ENCODE measurements at regions not wholly inside any gene's neighbourhood (a gene's known extent, or its start where the extent isn't known, plus 50 kb on each side); places are given as distances from the start of the nearest gene placed in this dataset.
"Not testable (repeated sequence)": the region's sequence is repeated elsewhere in the genome, so short reads cannot be mapped to it uniquely, and the experiment has no call there.

GRCh38 chr5:40137223-40137622 is 542.5 kb upstream of the PTGER4 start:
- no peaks in the 10 kb centered on the region for H3K36me3 ChIP-seq (ENCODE audit: low read depth, missing control alignments)
- intact Hi-C loops (cut with DNase I; ENCODE audit: low total_unique reads), result no loop called here
- WGBS, 2 donors, result 83 to 90% methylated on average over 1 of the region's 1 CpG
- no peak overlapping the region for H3K27ac ChIP-seq
- TF ChIP-seq CTCF (IDR thresholded peaks at IDR 0.05) (no peak), POLR2A (IDR thresholded peaks at IDR 0.05) (no peak)
- H3K4me3 ChIP-seq, result no peak overlapping the region
- no peaks in the 10 kb centered on the region for H3K9me3 ChIP-seq
- no peak for DNase-seq
- H3K27me3 ChIP-seq, result no peaks in the 10 kb centered on the region
- no peaks in the 10 kb centered on the region for H3K4me1 ChIP-seq

- WGBS, 2 donors, result 46 to 55% methylated on average over 3 of the region's 3 CpGs
- H3K4me1 ChIP-seq, result no peaks in the 10 kb centered on the region
- no peak overlapping the region for H3K4me3 ChIP-seq
- no peaks in the 10 kb centered on the region for H3K36me3 ChIP-seq (ENCODE audit: low read depth, missing control alignments)
- no peaks in the 10 kb centered on the region for H3K9me3 ChIP-seq
- no peak for DNase-seq
- intact Hi-C loops (cut with DNase I; ENCODE audit: low total_unique reads), result no loop called here
- no peak for TF ChIP-seq CTCF (IDR thresholded peaks at IDR 0.05)
- no peak for TF ChIP-seq POLR2A (IDR thresholded peaks at IDR 0.05)
- no peaks in the 10 kb centered on the region for H3K27me3 ChIP-seq
- H3K27ac ChIP-seq, result no peak overlapping the region
These were observed 544.7 kb upstream of the PTGER4 start for GRCh38 chr5:40134883-40135520.

GRCh38 chr5:40124367-40124766 is 555.3 kb upstream of the PTGER4 start:
- no peak for TF ChIP-seq POLR2A (IDR thresholded peaks at IDR 0.05)
- intact Hi-C loops (cut with DNase I; ENCODE audit: low total_unique reads), result no loop called here
- no peaks in the 10 kb centered on the region for H3K9me3 ChIP-seq
- 50 to 58% methylated on average over 2 of the region's 2 CpGs for WGBS, 2 donors
- H3K36me3 ChIP-seq (ENCODE audit: low read depth, missing control alignments), result no peaks in the 10 kb centered on the region
- H3K27ac ChIP-seq, result no peak overlapping the region
- H3K4me1 ChIP-seq, result no peaks in the 10 kb centered on the region
- no peak for DNase-seq
- no peak overlapping the region for H3K4me3 ChIP-seq
- H3K27me3 ChIP-seq, result no peaks in the 10 kb centered on the region

- no peaks in the 10 kb centered on the region for H3K36me3 ChIP-seq (ENCODE audit: low read depth, missing control alignments)
- intact Hi-C loops (cut with DNase I; ENCODE audit: low total_unique reads), result no loop called here
- no peak for TF ChIP-seq CTCF (IDR thresholded peaks at IDR 0.05)
- no peak for TF ChIP-seq POLR2A (IDR thresholded peaks at IDR 0.05)
- DNase-seq, result no peak
- no peaks in the 10 kb centered on the region for H3K27me3 ChIP-seq
- no peak overlapping the region for H3K27ac ChIP-seq
- WGBS, 2 donors, result 80 to 91% methylated on average over 1 of the region's 1 CpG
- no peaks in the 10 kb centered on the region for H3K9me3 ChIP-seq
- H3K4me3 ChIP-seq, result no peak overlapping the region
- H3K4me1 ChIP-seq, result no peaks in the 10 kb centered on the region
These were observed 558.5 kb upstream of the PTGER4 start for GRCh38 chr5:40121236-40121635.

- Histone ChIP-seq H3K27ac (no peak overlapping the region), H3K36me3 (ENCODE audit: low read depth, missing control alignments) (no peaks in the 10 kb centered on the region), H3K4me3 (no peak overlapping the region), H3K4me1 (no peaks in the 10 kb centered on the region), H3K27me3 (no peaks in the 10 kb centered on the region), H3K9me3 (no peaks in the 10 kb centered on the region)
- TF ChIP-seq POLR2A (IDR thresholded peaks at IDR 0.05) (no peak), CTCF (IDR thresholded peaks at IDR 0.05) (no peak)
- no peak for DNase-seq
- intact Hi-C loops (cut with DNase I; ENCODE audit: low total_unique reads), result no loop called here
These were observed 566.8 kb upstream of the PTGER4 start for GRCh38 chr5:40112875-40113274.

- intact Hi-C loops (cut with DNase I; ENCODE audit: low total_unique reads); H3K27ac ChIP-seq; H3K27me3 ChIP-seq; H3K4me1 ChIP-seq; DNase-seq; H3K36me3 ChIP-seq (ENCODE audit: low read depth, missing control alignments); H3K9me3 ChIP-seq; H3K4me3 ChIP-seq: not testable (repeated sequence)
- 86 to 93% methylated on average over 4 of the region's 4 CpGs for WGBS, 2 donors
These were observed 568.7 kb upstream of the PTGER4 start for GRCh38 chr5:40111036-40111435.

- H3K4me3 ChIP-seq; intact Hi-C loops (cut with DNase I; ENCODE audit: low total_unique reads); H3K27me3 ChIP-seq; H3K36me3 ChIP-seq (ENCODE audit: low read depth, missing control alignments); H3K27ac ChIP-seq; H3K9me3 ChIP-seq; H3K4me1 ChIP-seq; DNase-seq: not testable (repeated sequence)
- 52 to 70% methylated on average over 3 of the region's 3 CpGs for WGBS, 2 donors
These were observed 570.8 kb upstream of the PTGER4 start for GRCh38 chr5:40108764-40109390.

- H3K27me3 ChIP-seq; H3K4me1 ChIP-seq; H3K4me3 ChIP-seq; H3K9me3 ChIP-seq; intact Hi-C loops (cut with DNase I; ENCODE audit: low total_unique reads); DNase-seq; H3K36me3 ChIP-seq (ENCODE audit: low read depth, missing control alignments); H3K27ac ChIP-seq: not testable (repeated sequence)
- WGBS, 2 donors, result 27 to 35% methylated on average over 4 of the region's 4 CpGs
These were observed 571.9 kb upstream of the PTGER4 start for GRCh38 chr5:40107786-40108185.

All from testis (tissue), 2 donors.